A549 (cell line): ENCODE measurements at regions not wholly inside any gene's neighbourhood (a gene's known extent, or its start where the extent isn't known, plus 50 kb on each side); places are given as distances from the start of the nearest gene placed in this dataset.

Experiments
- ATAC-seq, 2 experiments: fragments of 200-7000 bp in 1 of 2; fragments of >200 bp in 1 of 2; cut with Nextera tagmentation in 1 of 2; cut with Tn5 transposase in 1 of 2; 3 replicates each; pipeline versions ENCODE4 v1.8.0 to v1.9.1; 2018 to 2020; ENCODE audit warnings: mild to moderate bottlenecking in 1 of 2, moderate library complexity in 1 of 2
- CTCF ChIA-PET: fragments of 300-600 bp; sonication (Branson Sonifier 250); formaldehyde crosslinking; extraction: SDS; loops from one replicate; lab custom pipeline; 2021; ENCODE audit warnings: antibody characterized with exemption, inconsistent platforms; lab: Yijun Ruan, JAX
- POLR2A ChIA-PET: fragments of 350-600 bp; formaldehyde crosslinking; extraction: SDS; loops from one replicate; lab custom pipeline; 2021; ENCODE audit warnings: antibody characterized with exemption, inconsistent platforms; lab: Yijun Ruan, JAX
- DNase-seq, 2 experiments: peaks; one replicate each; pipeline versions ENCODE4 v3.0.0 to v3.0.0-alpha.2; 2011 to 2016; ENCODE audit warnings: low read depth in 1 of 2, low spot score in 1 of 2
- FAIRE-seq: peaks from 2 replicates; lab custom pipeline; 2011; peaks lifted over from hg19 to GRCh38; lab: Jason Lieb, UNC
- H3K27ac ChIP-seq, 2 experiments: fragments of >200 bp; sonication (Bioruptor Twin); formaldehyde crosslinking; 3 replicates each; pipeline ENCODE4 v1.5.1; 2016 to 2017
- H3K4me1 ChIP-seq: fragments of >200 bp; sonication (Bioruptor Twin); formaldehyde crosslinking; 3 replicates; pipeline ENCODE4 v1.6.1; 2016
- H3K4me2 ChIP-seq: fragments of >200 bp; sonication (Bioruptor Twin); formaldehyde crosslinking; 3 replicates; pipeline ENCODE4 v1.6.1; 2016
- H3K4me3 ChIP-seq: fragments of >200 bp; sonication (Bioruptor Twin); formaldehyde crosslinking; 3 replicates; pipeline ENCODE4 v1.5.1; 2016
- H3K9me3 ChIP-seq: fragments of >200 bp; sonication (Bioruptor Twin); formaldehyde crosslinking; 3 replicates; pipeline ENCODE4 v1.6.1; 2016
- CBX2 ChIP-seq: fragments of 200-600 bp; sonication (generic); IDR thresholded peaks from 2 replicates; pipeline ENCODE4 v1.6.1; 2016; ENCODE audit warnings: low read depth, mild to moderate bottlenecking, borderline replicate concordance
- CBX8 ChIP-seq: fragments of 200-600 bp; sonication (generic); IDR thresholded peaks from 2 replicates; pipeline ENCODE4 v1.6.1; 2016
- CEBPB ChIP-seq, 2 experiments: fragments of >200 bp in 1 of 2; sonication (Bioruptor Twin) in 1 of 2; formaldehyde crosslinking in 1 of 2; IDR thresholded peaks; 2 replicates each; pipeline ENCODE4 v1.6.1; 2012 to 2016
- E2F6 ChIP-seq: IDR thresholded peaks from 2 replicates; pipeline ENCODE4 v1.6.1; 2012; ENCODE audit warnings: low read depth, borderline replicate concordance
- EP300 ChIP-seq, 2 experiments: fragments of >200 bp; sonication (Bioruptor Twin); formaldehyde crosslinking; IDR thresholded peaks; 2 replicates in 1 of 2; 3 replicates in 1 of 2; pipeline ENCODE4 v1.6.1; 2016 to 2017
- FOSB ChIP-seq: fragments of 250-450 bp; sonication (Bioruptor Pico); IDR thresholded peaks from 2 replicates; pipeline ENCODE4 v1.5.0; 2020; ENCODE audit warnings: mild to moderate bottlenecking, moderate library complexity
- FOSL2 ChIP-seq, 2 experiments: fragments of 450-650 bp in 1 of 2; fragments of >200 bp in 1 of 2; sonication (Bioruptor Twin) in 1 of 2; formaldehyde crosslinking; IDR thresholded peaks; 2 replicates each; pipeline versions ENCODE4 v1.5.0 to v1.6.1; 2016 to 2020; ENCODE audit warnings: mild to moderate bottlenecking in 1 of 2, moderate library complexity in 1 of 2
- GATA3 ChIP-seq: IDR thresholded peaks from 2 replicates; pipeline ENCODE4 v1.6.1; 2012; ENCODE audit warnings: borderline replicate concordance
- HEYL ChIP-seq: fragments of 250-450 bp; sonication (Bioruptor Pico); IDR thresholded peaks from 2 replicates; pipeline ENCODE4 v1.8.0; 2021; ENCODE audit warnings: mild to moderate bottlenecking, moderate library complexity
- HOXB13 ChIP-seq: fragments of 250-450 bp; sonication (Bioruptor Pico); IDR thresholded peaks from 2 replicates; pipeline ENCODE4 v1.5.0; 2020; ENCODE audit warnings: low read depth, mild to moderate bottlenecking, moderate library complexity
- KDM1A ChIP-seq: fragments of 200-600 bp; sonication (generic); IDR thresholded peaks from 2 replicates; pipeline ENCODE4 v1.6.1; 2016; ENCODE audit warnings: low read depth, mild to moderate bottlenecking
- MAFK ChIP-seq: fragments of 450-650 bp; IDR thresholded peaks from 2 replicates; pipeline ENCODE4 v1.6.1; 2014; ENCODE audit not compliant: partially characterized antibody
- MAZ ChIP-seq: fragments of 150-350 bp; IDR thresholded peaks from 2 replicates; pipeline ENCODE4 v1.6.1; 2014; ENCODE audit warnings: antibody characterized with exemption, low read depth, low read length, borderline replicate concordance
- MYC ChIP-seq: IDR thresholded peaks from 2 replicates; pipeline ENCODE4 v1.6.1; 2012; ENCODE audit warnings: mild to moderate bottlenecking, inconsistent platforms, low read length, improper control_type of control experiment, borderline replicate concordance
- NPAS2 ChIP-seq: fragments of 250-450 bp; sonication (Bioruptor Pico); IDR thresholded peaks from 2 replicates; pipeline ENCODE4 v1.8.0; 2022; ENCODE audit warnings: mild to moderate bottlenecking, moderate library complexity, borderline replicate concordance
- PHF8 ChIP-seq: fragments of 200-600 bp; sonication (generic); IDR thresholded peaks from 2 replicates; pipeline ENCODE4 v1.6.1; 2016; ENCODE audit warnings: low read depth, mild to moderate bottlenecking, antibody characterized with exemption, moderate library complexity, borderline replicate concordance
- POLR2A ChIP-seq: IDR thresholded peaks from 2 replicates; pipeline ENCODE4 v1.6.1; 2012; ENCODE audit warnings: mild to moderate bottlenecking, low read length
- RCOR1 ChIP-seq: fragments of 150-350 bp; IDR thresholded peaks from 2 replicates; pipeline ENCODE4 v1.6.1; 2014; ENCODE audit warnings: antibody characterized with exemption, low read length, low read depth
- REST ChIP-seq: fragments of 200-600 bp; sonication (generic); IDR thresholded peaks from 2 replicates; pipeline ENCODE4 v1.6.1; 2016; ENCODE audit warnings: antibody characterized with exemption, mild to moderate bottlenecking, moderate library complexity
- RFX5 ChIP-seq: fragments of 450-650 bp; IDR thresholded peaks from 2 replicates; pipeline ENCODE4 v1.7.1; 2014; ENCODE audit warnings: antibody characterized with exemption, mild to moderate bottlenecking, moderate library complexity
- SMC3 ChIP-seq: fragments of >200 bp; sonication (Bioruptor Twin); formaldehyde crosslinking; IDR thresholded peaks from 3 replicates; pipeline ENCODE4 v1.6.1; 2018; ENCODE audit warnings: inconsistent platforms
- SREBF2 ChIP-seq: fragments of 450-650 bp; IDR thresholded peaks from 2 replicates; pipeline ENCODE4 v1.6.1; 2014; ENCODE audit warnings: mild to moderate bottlenecking, moderate library complexity
- ZC3H11A ChIP-seq: fragments of 450-650 bp; IDR thresholded peaks from 2 replicates; pipeline ENCODE4 v1.6.1; 2014; ENCODE audit warnings: antibody characterized with exemption, mild to moderate bottlenecking
- ZFP36 ChIP-seq: fragments of 450-650 bp; IDR thresholded peaks from 2 replicates; pipeline ENCODE4 v1.6.1; 2014; ENCODE audit warnings: borderline replicate concordance; ENCODE audit not compliant: partially characterized antibody
- ZSCAN20 ChIP-seq: fragments of 250-450 bp; sonication (Bioruptor Pico); IDR thresholded peaks from 2 replicates; pipeline ENCODE4 v1.8.0; 2022; ENCODE audit warnings: mild to moderate bottlenecking, moderate library complexity
- WGBS: methylation state at CpG from one replicate; pipeline ENCODE4 v1.1.6; 2017; ENCODE audit errors: missing lambda C conversion rate; 5-methylcytosine and 5-hydroxymethylcytosine counted together
- TF ChIP-seq, protein P1 (sequence below): fragments of 250-450 bp; sonication (Bioruptor Pico); IDR thresholded peaks from 2 replicates; pipeline ENCODE4 v1.5.0; 2020; ENCODE audit warnings: low read depth, mild to moderate bottlenecking, moderate library complexity
- TF ChIP-seq, protein P2 (sequence below): fragments of 250-450 bp; sonication (Bioruptor Pico); IDR thresholded peaks from 2 replicates; pipeline ENCODE4 v1.5.0; 2021; ENCODE audit warnings: mild to moderate bottlenecking, moderate library complexity, borderline replicate concordance
- TF ChIP-seq, protein P3 (sequence below): IDR thresholded peaks from 2 replicates; pipeline ENCODE4 v1.6.1; 2012

GRCh38 chr5:35319333-35320002 is 89.2 kb upstream of the PRLR start:
- no peak overlapping the region for H3K4me3 ChIP-seq
- WGBS, result 11% methylated on average over 4 of the region's 4 CpGs
- ChIA-PET POLR2A (no interaction called here), CTCF (no interaction called here)
- ATAC-seq (no peak), FAIRE-seq (no peak), DNase-seq (no peak)
- H3K4me2 ChIP-seq, result no peak overlapping the region
- no peaks in the 10 kb centered on the region for H3K9me3 ChIP-seq
- H3K27ac ChIP-seq, result no peak overlapping the region
- H3K4me1 ChIP-seq, result no peaks in the 10 kb centered on the region
- no peak for TF ChIP-seq SREBF2
- TF ChIP-seq GATA3, result no peak
- no peak for TF ChIP-seq REST
- TF ChIP-seq FOSL2 (IDR thresholded peaks at IDR 0.05), result no peak
- TF ChIP-seq FOSL2 (CRISPR knock-in tag; IDR thresholded peaks at IDR 0.05), result no peak
- TF ChIP-seq ZSCAN20, result no peak
- no peak for TF ChIP-seq RFX5
- TF ChIP-seq HOXB13 (CRISPR knock-in tag), result no peak
- no peak for TF ChIP-seq CBX2
- TF ChIP-seq MAFK, result no peak
- no peak for TF ChIP-seq PHF8
- TF ChIP-seq ZFP36, result no peak
- no peak for TF ChIP-seq MYC
- TF ChIP-seq CBX8, result no peak
- no peak for TF ChIP-seq E2F6
- TF ChIP-seq RCOR1, result no peak
- TF ChIP-seq, protein P1, sequence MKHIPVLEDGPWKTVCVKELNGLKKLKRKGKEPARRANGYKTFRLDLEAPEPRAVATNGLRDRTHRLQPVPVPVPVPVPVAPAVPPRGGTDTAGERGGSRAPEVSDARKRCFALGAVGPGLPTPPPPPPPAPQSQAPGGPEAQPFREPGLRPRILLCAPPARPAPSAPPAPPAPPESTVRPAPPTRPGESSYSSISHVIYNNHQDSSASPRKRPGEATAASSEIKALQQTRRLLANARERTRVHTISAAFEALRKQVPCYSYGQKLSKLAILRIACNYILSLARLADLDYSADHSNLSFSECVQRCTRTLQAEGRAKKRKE (CRISPR knock-in tag), result no peak
- TF ChIP-seq POLR2A, result no peak

DNA sequence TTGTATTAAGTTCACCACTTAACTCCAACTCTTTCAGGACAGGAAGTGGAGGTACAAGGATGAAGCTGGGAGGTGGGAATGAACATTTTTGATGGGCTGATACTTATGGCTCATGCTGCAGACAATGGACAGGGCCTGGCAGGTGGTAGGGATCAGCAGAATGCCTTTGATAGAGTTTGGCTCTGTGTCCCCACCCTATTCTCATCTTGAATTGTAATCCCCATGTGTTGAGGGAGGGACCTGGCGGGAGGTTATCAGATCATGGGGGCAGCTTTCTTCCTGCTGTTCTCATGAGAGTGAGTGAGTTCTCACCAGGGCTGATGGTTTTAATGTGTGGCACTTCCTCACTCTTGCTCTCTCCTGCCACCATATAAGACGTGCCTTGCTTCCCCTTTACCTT is 87.3 kb upstream of the PRLR start:
- ATAC-seq (no peak), FAIRE-seq (no peak), DNase-seq (no peak)
- no peak overlapping the region for H3K4me2 ChIP-seq
- no peak for TF ChIP-seq REST
- no peak for TF ChIP-seq EP300 (IDR thresholded peaks at IDR 0.05)
- TF ChIP-seq, protein P2, sequence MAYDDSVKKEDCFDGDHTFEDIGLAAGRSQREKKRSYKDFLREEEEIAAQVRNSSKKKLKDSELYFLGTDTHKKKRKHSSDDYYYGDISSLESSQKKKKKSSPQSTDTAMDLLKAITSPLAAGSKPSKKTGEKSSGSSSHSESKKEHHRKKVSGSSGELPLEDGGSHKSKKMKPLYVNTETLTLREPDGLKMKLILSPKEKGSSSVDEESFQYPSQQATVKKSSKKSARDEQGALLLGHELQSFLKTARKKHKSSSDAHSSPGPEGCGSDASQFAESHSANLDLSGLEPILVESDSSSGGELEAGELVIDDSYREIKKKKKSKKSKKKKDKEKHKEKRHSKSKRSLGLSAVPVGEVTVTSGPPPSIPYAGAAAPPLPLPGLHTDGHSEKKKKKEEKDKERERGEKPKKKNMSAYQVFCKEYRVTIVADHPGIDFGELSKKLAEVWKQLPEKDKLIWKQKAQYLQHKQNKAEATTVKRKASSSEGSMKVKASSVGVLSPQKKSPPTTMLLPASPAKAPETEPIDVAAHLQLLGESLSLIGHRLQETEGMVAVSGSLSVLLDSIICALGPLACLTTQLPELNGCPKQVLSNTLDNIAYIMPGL (CRISPR knock-in tag), result no peak
- TF ChIP-seq FOSB, result no peak
- TF ChIP-seq SMC3, result no peak
- no peak for TF ChIP-seq FOSL2 (IDR thresholded peaks at IDR 0.05)
- TF ChIP-seq FOSL2 (CRISPR knock-in tag; IDR thresholded peaks at IDR 0.05), result no peak
- no peak for TF ChIP-seq MAZ
- no peak for TF ChIP-seq CBX2
- TF ChIP-seq HEYL, result no peak
- no peak for TF ChIP-seq CEBPB (IDR thresholded peaks at IDR 0.05)
- TF ChIP-seq GATA3, result no peak
- TF ChIP-seq, protein P3, sequence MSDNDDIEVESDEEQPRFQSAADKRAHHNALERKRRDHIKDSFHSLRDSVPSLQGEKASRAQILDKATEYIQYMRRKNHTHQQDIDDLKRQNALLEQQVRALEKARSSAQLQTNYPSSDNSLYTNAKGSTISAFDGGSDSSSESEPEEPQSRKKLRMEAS, result no peak
- TF ChIP-seq KDM1A, result no peak
- TF ChIP-seq ZC3H11A, result no peak
- TF ChIP-seq NPAS2 (CRISPR knock-in tag), result no peak
- no peak overlapping the region for H3K27ac ChIP-seq
- H3K9me3 ChIP-seq, result no peaks in the 10 kb centered on the region
- no peaks in the 10 kb centered on the region for H3K4me1 ChIP-seq
- WGBS, result 32% methylated on average over 2 of the region's 2 CpGs
- H3K4me3 ChIP-seq, result no peak overlapping the region
- POLR2A ChIA-PET, result no interaction called here
- CTCF ChIA-PET, result interaction anchor here (0.5 to 1.7 kb wide), 3 partner anchors 10 to 182 kb away, joined by 3 to 4 read pairs (median 3); no protein-coding TSS in a partner anchor
